ENCODE measurements at regions not wholly inside any gene's neighbourhood (a gene's known extent, or its start where the extent isn't known, plus 50 kb on each side); places are given as distances from the start of the nearest gene placed in this dataset.

- H3K36me3 ChIP-seq (ENCODE audit: low read depth) = peaks cover 27% of the 10 kb centered on the region
- no peak for DNase-seq
- POLR2A ChIA-PET (ENCODE audit: unreplicated experiment) = no interaction called here
- no peaks in the 10 kb centered on the region for H3K9me3 ChIP-seq (ENCODE audit: insufficient read depth, low read depth)
- H3K4me1 ChIP-seq (replicated peaks; ENCODE audit: insufficient read depth) = no peaks in the 10 kb centered on the region
- TF ChIP-seq EZH2 (IDR thresholded peaks at IDR 0.05; ENCODE audit: low read depth) = no peak
- TF ChIP-seq CTCF (conservative IDR thresholded peaks at IDR 0.05) = no peak
- H4K20me1 ChIP-seq (ENCODE audit: insufficient read depth) = peaks cover 12% of the 10 kb centered on the region
- BruUV-seq (replicated peaks) = no TSS peak
- peaks cover 98% of the 10 kb centered on the region for H3K79me2 ChIP-seq (ENCODE audit: low read depth)
- intact Hi-C loops (cut with micrococcal nuclease; ENCODE audit: unreplicated experiment) = no loop called here
- no peaks in the 10 kb centered on the region for H3K27me3 ChIP-seq (ENCODE audit: insufficient read depth, low read depth)
- H3K9me2 ChIP-seq (ENCODE audit: insufficient read depth) = no peaks in the 10 kb centered on the region
- peaks cover 17% of the 10 kb centered on the region for H3F3A ChIP-seq (ENCODE audit: insufficient read depth, low read depth)
- H3K4me2 ChIP-seq = no peak overlapping the region
- CTCF ChIA-PET = no interaction called here
- no peak overlapping the region for H2AFZ ChIP-seq
- H3K4me3 ChIP-seq = no peak overlapping the region
- H3K27ac ChIP-seq = no peak overlapping the region
Observed at GRCh38 chr14:71354142-71354541, 446.9 kb downstream of the PCNX1 start.

GRCh38 chr14:71354801-71355200, 447.5 kb downstream of the PCNX1 start:
- Histone ChIP-seq H4K20me1 (ENCODE audit: insufficient read depth) (peaks cover 12% of the 10 kb centered on the region), H3K4me2 (no peak overlapping the region), H3K27me3 (ENCODE audit: insufficient read depth, low read depth) (no peaks in the 10 kb centered on the region), H3K9me2 (ENCODE audit: insufficient read depth) (no peaks in the 10 kb centered on the region), H3K4me1 (replicated peaks; ENCODE audit: insufficient read depth) (no peaks in the 10 kb centered on the region), H3K36me3 (ENCODE audit: low read depth) (peaks cover 27% of the 10 kb centered on the region), H3K9me3 (ENCODE audit: insufficient read depth, low read depth) (no peaks in the 10 kb centered on the region), H3K79me2 (ENCODE audit: low read depth) (peaks cover 98% of the 10 kb centered on the region), H3K4me3 (no peak overlapping the region), H3F3A (ENCODE audit: insufficient read depth, low read depth) (peaks cover 17% of the 10 kb centered on the region), H3K27ac (no peak overlapping the region), H2AFZ (no peak overlapping the region)
- no peak for TF ChIP-seq CTCF (conservative IDR thresholded peaks at IDR 0.05)
- TF ChIP-seq EZH2 (IDR thresholded peaks at IDR 0.05; ENCODE audit: low read depth) = no peak
- no peak for DNase-seq
- intact Hi-C loops (cut with micrococcal nuclease; ENCODE audit: unreplicated experiment) = no loop called here
- no TSS peak for BruUV-seq (replicated peaks)
- POLR2A ChIA-PET (ENCODE audit: unreplicated experiment) = no interaction called here
- CTCF ChIA-PET = no interaction called here

GRCh38 chr14:71355324-71356201, 448.3 kb downstream of the PCNX1 start:
- intact Hi-C loops (cut with micrococcal nuclease; ENCODE audit: unreplicated experiment) = no loop called here
- H3F3A ChIP-seq (ENCODE audit: insufficient read depth, low read depth) = peaks cover 21% of the 10 kb centered on the region
- CTCF ChIA-PET = no interaction called here
- peaks cover 4% of the 10 kb centered on the region; the same call in 1 of the 2 replicates for H3K4me1 ChIP-seq (replicated peaks; ENCODE audit: insufficient read depth)
- POLR2A ChIA-PET (ENCODE audit: unreplicated experiment) = interaction anchor here (0.7 kb wide), 1 partner anchor 1796 kb away, joined by 4 read pairs; no protein-coding TSS in a partner anchor
- TF ChIP-seq EZH2 (IDR thresholded peaks at IDR 0.05; ENCODE audit: low read depth) = no peak
- no peak for TF ChIP-seq CTCF (conservative IDR thresholded peaks at IDR 0.05)
- H3K4me2 ChIP-seq = no peak overlapping the region
- DNase-seq = no peak
- H2AFZ ChIP-seq = no peak overlapping the region
- peaks cover 16% of the 10 kb centered on the region for H4K20me1 ChIP-seq (ENCODE audit: insufficient read depth)
- H3K79me2 ChIP-seq (ENCODE audit: low read depth) = peaks cover 98% of the 10 kb centered on the region
- H3K27ac ChIP-seq = 0 out of 2 replicates have a peak overlapping the region, but pooled peaks have one; percentile 4
- no peaks in the 10 kb centered on the region for H3K9me2 ChIP-seq (ENCODE audit: insufficient read depth)
- H3K36me3 ChIP-seq (ENCODE audit: low read depth) = peaks cover 27% of the 10 kb centered on the region
- no peaks in the 10 kb centered on the region for H3K27me3 ChIP-seq (ENCODE audit: insufficient read depth, low read depth)
- no TSS peak for BruUV-seq (replicated peaks)
- no peaks in the 10 kb centered on the region for H3K9me3 ChIP-seq (ENCODE audit: insufficient read depth, low read depth)
- H3K4me3 ChIP-seq = no peak overlapping the region

Measured in PC-9 (cell line).